ENCODE measurements at regions not wholly inside any gene's neighbourhood (a gene's known extent, or its start where the extent isn't known, plus 50 kb on each side); places are given as distances from the start of the nearest gene placed in this dataset.

GRCh38 chr5:105380126-105380525, 1817.5 kb upstream of the NUDT12 start:
- Mint-ChIP-seq H3K9me3 (peaks cover 4% of the 10 kb centered on the region), H3K4me3 (no peak overlapping the region), H3K36me3 (no peaks in the 10 kb centered on the region), H3K4me1 (no peaks in the 10 kb centered on the region), H3K27ac (no peak overlapping the region), H3K27me3 (no peaks in the 10 kb centered on the region)
- DNase-seq (ENCODE audit: low spot score in 2 of 2) (no peak), ATAC-seq (ENCODE audit: low read depth) (no peak)

- H3K36me3 Mint-ChIP-seq = no peaks in the 10 kb centered on the region
- H3K9me3 Mint-ChIP-seq = peaks cover 13% of the 10 kb centered on the region
- no peak overlapping the region for H3K4me3 Mint-ChIP-seq
- no peaks in the 10 kb centered on the region for H3K4me1 Mint-ChIP-seq
- DNase-seq (ENCODE audit: low spot score in 2 of 2) (no peak), ATAC-seq (ENCODE audit: low read depth) (no peak)
- H3K27me3 Mint-ChIP-seq = no peaks in the 10 kb centered on the region
- no peak overlapping the region for H3K27ac Mint-ChIP-seq
These were observed 1808.6 kb upstream of the NUDT12 start for GRCh38 chr5:105371169-105371568.

GRCh38 chr5:105350486-105351140, 1788.0 kb upstream of the NUDT12 start:
- no peaks in the 10 kb centered on the region for H3K27me3 Mint-ChIP-seq
- peaks cover 2% of the 10 kb centered on the region for H3K9me3 Mint-ChIP-seq
- no peaks in the 10 kb centered on the region for H3K36me3 Mint-ChIP-seq
- no peaks in the 10 kb centered on the region for H3K4me1 Mint-ChIP-seq
- no peak overlapping the region for H3K4me3 Mint-ChIP-seq
- no peak overlapping the region for H3K27ac Mint-ChIP-seq
- DNase-seq (ENCODE audit: low spot score in 2 of 2) (no peak), ATAC-seq (ENCODE audit: low read depth) (no peak)

GRCh38 chr5:105331558-105331957, 1769.0 kb upstream of the NUDT12 start:
- Mint-ChIP-seq H3K27ac (no peak overlapping the region), H3K4me1 (no peaks in the 10 kb centered on the region), H3K9me3 (peaks cover 5% of the 10 kb centered on the region), H3K36me3 (no peaks in the 10 kb centered on the region), H3K4me3 (no peak overlapping the region), H3K27me3 (no peaks in the 10 kb centered on the region)
- DNase-seq (ENCODE audit: low spot score in 2 of 2) (no peak), ATAC-seq (ENCODE audit: low read depth) (no peak)

DNA sequence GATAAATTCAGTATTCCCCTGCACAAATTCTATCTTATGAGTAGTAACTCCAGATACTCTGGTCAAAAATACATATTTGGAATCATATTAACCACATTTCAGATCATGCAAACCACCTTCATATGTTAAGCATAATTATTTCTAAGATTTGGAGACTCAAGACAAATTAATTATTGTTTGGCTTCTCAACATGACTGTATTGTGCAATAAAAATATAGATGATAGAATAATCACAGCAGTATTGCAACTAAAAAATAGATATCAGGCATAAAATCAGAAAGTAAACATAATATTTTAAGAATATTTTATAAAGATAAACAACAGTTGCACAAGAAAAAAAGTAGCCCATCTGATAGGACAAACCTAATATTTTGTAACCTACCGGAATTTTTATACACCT, 1767.6 kb upstream of the NUDT12 start:
- no peak for ATAC-seq (ENCODE audit: low read depth)
- Mint-ChIP-seq H3K27me3 (no peaks in the 10 kb centered on the region), H3K36me3 (no peaks in the 10 kb centered on the region), H3K4me3 (no peak overlapping the region), H3K4me1 (no peaks in the 10 kb centered on the region), H3K27ac (no peak overlapping the region), H3K9me3 (peaks cover 5% of the 10 kb centered on the region)
- no peak for DNase-seq (ENCODE audit: low spot score in 2 of 2)

DNA sequence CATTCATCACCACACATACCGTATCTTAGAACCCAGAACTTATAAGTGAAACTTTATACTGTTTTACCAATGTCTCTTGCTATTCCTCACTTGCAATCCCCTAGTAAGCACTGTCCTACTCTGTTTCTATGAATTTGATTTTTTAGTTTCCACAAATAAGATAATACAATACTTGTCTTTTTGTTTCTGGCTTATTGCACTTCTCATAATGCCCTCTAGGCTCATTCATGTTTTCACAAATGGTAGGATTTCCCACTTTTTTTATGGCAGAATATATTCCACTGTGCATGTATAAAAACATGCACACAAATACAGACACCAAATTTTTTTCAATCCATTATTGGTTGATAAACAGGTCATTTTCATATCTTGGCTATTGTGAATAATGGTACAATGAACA, 1742.3 kb upstream of the NUDT12 start:
- no peaks in the 10 kb centered on the region for H3K36me3 Mint-ChIP-seq
- H3K4me3 Mint-ChIP-seq = no peak overlapping the region
- DNase-seq (ENCODE audit: low spot score in 2 of 2) = no peak
- H3K27me3 Mint-ChIP-seq = no peaks in the 10 kb centered on the region
- peaks cover 2% of the 10 kb centered on the region for H3K9me3 Mint-ChIP-seq
- no peaks in the 10 kb centered on the region for H3K4me1 Mint-ChIP-seq
- no peak for ATAC-seq (ENCODE audit: low read depth)
- H3K27ac Mint-ChIP-seq = no peak overlapping the region

- Mint-ChIP-seq H3K4me1 (no peaks in the 10 kb centered on the region), H3K36me3 (no peaks in the 10 kb centered on the region), H3K27ac (no peak overlapping the region), H3K9me3 (peaks cover 5% of the 10 kb centered on the region), H3K4me3 (no peak overlapping the region), H3K27me3 (no peaks in the 10 kb centered on the region)
- DNase-seq (ENCODE audit: low spot score in 2 of 2) (no peak), ATAC-seq (ENCODE audit: low read depth) (no peak)
These were observed 1726.4 kb upstream of the NUDT12 start for GRCh38 chr5:105288946-105289345.

DNA sequence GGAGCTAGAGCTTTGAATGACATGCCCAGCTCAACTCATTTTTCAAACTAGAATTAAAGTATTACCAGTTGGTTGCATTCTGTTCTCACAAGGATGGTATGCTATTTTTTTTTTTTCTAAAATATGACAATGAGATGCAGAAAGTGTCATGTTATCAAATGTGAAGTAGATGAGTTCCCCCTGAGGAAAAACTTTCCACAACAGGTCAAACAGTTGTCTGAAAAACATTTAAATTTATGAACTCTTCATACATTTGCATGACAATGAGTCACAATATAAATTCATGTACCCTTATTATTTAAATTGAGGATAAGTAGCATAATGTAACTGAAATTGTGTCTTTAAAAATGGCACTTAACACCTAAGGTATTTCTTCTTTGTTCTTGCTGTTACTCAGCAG, 1720.5 kb upstream of the NUDT12 start:
- H3K9me3 Mint-ChIP-seq = peaks cover 3% of the 10 kb centered on the region

DNA sequence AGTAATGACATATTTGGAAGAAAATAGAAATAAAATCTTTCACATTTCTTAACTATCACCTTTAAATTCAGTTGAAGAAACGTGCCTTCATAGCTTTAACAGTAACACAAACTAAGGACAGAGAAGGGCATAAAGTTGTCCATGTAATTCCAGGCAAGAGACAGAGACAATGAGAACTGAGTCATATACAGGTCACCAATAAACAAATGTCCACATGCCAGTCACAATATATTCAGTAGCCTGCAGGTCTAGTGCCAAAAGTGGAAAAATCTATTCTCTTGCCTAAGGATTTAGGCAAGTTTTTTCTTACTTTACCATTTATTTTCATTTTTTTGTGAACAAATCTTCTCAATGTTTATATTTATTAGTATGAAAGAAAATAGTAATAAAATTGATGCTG, 1711.5 kb upstream of the NUDT12 start:
- ATAC-seq (ENCODE audit: low read depth) = no peak
- H3K4me3 Mint-ChIP-seq = no peak overlapping the region
- no peaks in the 10 kb centered on the region for H3K27me3 Mint-ChIP-seq

More for the DNA sequence above, 1720.5 kb upstream of the NUDT12 start:
- ATAC-seq (ENCODE audit: low read depth) = no peak
- no peaks in the 10 kb centered on the region for H3K4me1 Mint-ChIP-seq
- H3K36me3 Mint-ChIP-seq = no peaks in the 10 kb centered on the region
- H3K27me3 Mint-ChIP-seq = no peaks in the 10 kb centered on the region
- no peak overlapping the region for H3K4me3 Mint-ChIP-seq
- no peak for DNase-seq (ENCODE audit: low spot score in 2 of 2)
- H3K27ac Mint-ChIP-seq = no peak overlapping the region

GRCh38 chr5:105263515-105263914, 1700.9 kb upstream of the NUDT12 start:
- Mint-ChIP-seq H3K27ac (no peak overlapping the region), H3K9me3 (peaks cover 7% of the 10 kb centered on the region)
- no peak for ATAC-seq (ENCODE audit: low read depth)

More for the DNA sequence above, 1711.5 kb upstream of the NUDT12 start:
- DNase-seq (ENCODE audit: low spot score in 2 of 2) = no peak
- Mint-ChIP-seq H3K4me1 (no peaks in the 10 kb centered on the region), H3K36me3 (no peaks in the 10 kb centered on the region), H3K9me3 (peaks cover 9% of the 10 kb centered on the region), H3K27ac (no peak overlapping the region)

DNA sequence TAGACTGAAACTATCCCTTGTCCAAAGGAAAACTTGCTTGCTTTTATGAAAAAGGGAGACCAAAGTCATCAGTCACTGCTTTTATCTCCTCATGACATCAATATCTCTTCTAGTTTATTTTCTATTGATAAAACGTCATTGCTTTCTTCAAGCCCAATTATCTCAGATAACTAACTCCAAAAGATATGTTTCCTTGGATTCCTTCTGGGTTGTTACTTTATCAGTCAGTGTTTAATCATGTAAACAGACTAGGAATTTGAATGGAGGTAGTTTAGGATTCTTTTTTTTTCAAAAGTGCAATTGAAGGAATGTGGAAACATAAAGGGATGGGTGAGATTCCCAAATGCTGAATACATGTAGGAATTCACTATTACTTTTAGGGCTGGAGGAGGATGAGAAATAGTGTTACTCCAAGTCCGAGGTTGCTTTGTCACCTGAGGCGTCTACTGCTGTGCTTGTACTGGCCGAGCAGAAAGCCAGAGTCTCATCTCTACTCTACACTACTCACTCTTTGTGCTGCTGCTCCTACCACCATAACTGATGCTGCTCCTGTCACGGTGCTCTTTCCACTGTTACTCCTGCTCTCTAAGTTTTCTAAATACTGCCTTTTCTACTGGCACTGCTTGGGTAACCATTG, 1697.1 kb upstream of the NUDT12 start:
- H3K9me3 Mint-ChIP-seq = peaks cover 6% of the 10 kb centered on the region
- no peaks in the 10 kb centered on the region for H3K36me3 Mint-ChIP-seq
- ATAC-seq (ENCODE audit: low read depth) (no peak), DNase-seq (ENCODE audit: low spot score in 2 of 2) (no peak)
- H3K27ac Mint-ChIP-seq = no peak overlapping the region
- H3K27me3 Mint-ChIP-seq = no peaks in the 10 kb centered on the region
- no peak overlapping the region for H3K4me3 Mint-ChIP-seq
- no peaks in the 10 kb centered on the region for H3K4me1 Mint-ChIP-seq

More at GRCh38 chr5:105263515-105263914, 1700.9 kb upstream of the NUDT12 start:
- Mint-ChIP-seq H3K27me3 (no peaks in the 10 kb centered on the region), H3K4me1 (no peaks in the 10 kb centered on the region), H3K36me3 (no peaks in the 10 kb centered on the region), H3K4me3 (no peak overlapping the region)
- DNase-seq (ENCODE audit: low spot score in 2 of 2) = no peak

DNA sequence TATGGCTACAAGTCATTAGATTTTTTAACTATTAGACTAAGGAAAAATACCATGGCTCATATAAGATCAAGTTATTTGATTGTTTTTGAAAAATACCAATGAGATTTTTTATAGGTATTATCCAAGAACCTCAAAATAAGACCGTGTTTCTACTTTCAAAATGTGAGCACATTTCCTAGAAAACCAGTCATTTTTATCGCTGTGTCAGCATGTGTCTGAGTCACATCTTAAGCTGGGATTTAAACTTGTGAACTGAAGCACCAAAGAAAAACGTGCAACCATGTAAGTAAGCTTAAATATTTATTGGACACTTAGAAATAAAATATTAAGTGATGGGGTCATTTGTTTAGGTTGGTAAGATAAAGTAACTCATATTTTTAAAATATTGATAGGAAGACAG, 1676.0 kb upstream of the NUDT12 start:
- Mint-ChIP-seq H3K9me3 (peaks cover 3% of the 10 kb centered on the region), H3K27me3 (no peaks in the 10 kb centered on the region), H3K27ac (no peak overlapping the region), H3K4me3 (no peak overlapping the region), H3K36me3 (no peaks in the 10 kb centered on the region), H3K4me1 (no peaks in the 10 kb centered on the region)
- DNase-seq (ENCODE audit: low spot score in 2 of 2) (no peak), ATAC-seq (ENCODE audit: low read depth) (no peak)

- Mint-ChIP-seq H3K4me1 (no peaks in the 10 kb centered on the region), H3K4me3 (no peak overlapping the region), H3K36me3 (no peaks in the 10 kb centered on the region), H3K27ac (no peak overlapping the region), H3K9me3 (peaks cover 4% of the 10 kb centered on the region), H3K27me3 (no peaks in the 10 kb centered on the region)
- DNase-seq (ENCODE audit: low spot score in 2 of 2) (no peak), ATAC-seq (ENCODE audit: low read depth) (no peak)
These were observed 1668.0 kb upstream of the NUDT12 start for GRCh38 chr5:105230516-105231157.

- Mint-ChIP-seq H3K36me3 (no peaks in the 10 kb centered on the region), H3K27me3 (no peaks in the 10 kb centered on the region), H3K4me1 (no peaks in the 10 kb centered on the region), H3K9me3 (peaks cover 1% of the 10 kb centered on the region), H3K27ac (no peak overlapping the region), H3K4me3 (no peak overlapping the region)
- ATAC-seq (ENCODE audit: low read depth) (no peak), DNase-seq (ENCODE audit: low spot score in 2 of 2) (no peak)
These were observed 1655.4 kb upstream of the NUDT12 start for GRCh38 chr5:105218018-105218417.
